NT2/D1 (cell line): ENCODE measurements at regions not wholly inside any gene's neighbourhood (a gene's known extent, or its start where the extent isn't known, plus 50 kb on each side); places are given as distances from the start of the nearest gene placed in this dataset.

ENCODE experiments used
- SUZ12 ChIP-seq: IDR thresholded peaks from 2 replicates; pipeline ENCODE4 v1.6.1; 2011; ENCODE audit not compliant: insufficient read length, insufficient read depth; ENCODE audit errors: extremely low read depth
- YY1 ChIP-seq: IDR thresholded peaks from 2 replicates; pipeline ENCODE4 v1.6.1; 2011; ENCODE audit not compliant: insufficient read length, insufficient read depth
- ZNF274 ChIP-seq: IDR thresholded peaks from 2 replicates; pipeline ENCODE4 v1.6.1; 2011; ENCODE audit warnings: mild to moderate bottlenecking, low read depth, low read length

DNA sequence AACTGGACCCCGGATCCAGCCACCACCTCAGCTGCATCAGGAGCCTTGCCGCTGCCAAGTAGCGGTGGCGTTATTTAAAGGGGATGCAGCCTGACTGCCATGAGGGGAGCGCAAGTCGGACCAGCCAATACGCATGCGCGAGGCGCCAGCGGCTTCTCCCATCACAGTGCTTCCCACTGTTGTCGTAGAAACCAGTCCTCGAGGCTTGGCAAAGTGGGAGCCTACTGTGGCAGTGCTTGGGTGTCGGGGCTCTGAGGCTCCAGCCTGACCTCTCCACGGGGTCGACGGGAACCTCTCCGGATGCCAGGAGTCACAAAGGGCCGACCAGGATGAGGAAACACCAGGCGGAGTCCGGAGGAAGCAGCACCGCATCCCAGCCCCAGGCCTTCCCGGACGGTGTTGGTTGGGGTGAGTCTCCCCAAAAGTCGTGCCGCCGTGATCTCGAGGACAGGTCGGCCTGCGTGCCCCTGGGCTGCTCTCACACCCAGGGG is 369.6 kb downstream of the ZNF716 start:
- TF ChIP-seq ZNF274 (no peak), YY1 (no peak), SUZ12 (no peak)
